ENCODE measurements at regions not wholly inside any gene's neighbourhood (a gene's known extent, or its start where the extent isn't known, plus 50 kb on each side); places are given as distances from the start of the nearest gene placed in this dataset.
"Not testable (repeated sequence)": the region's sequence is repeated elsewhere in the genome, so short reads cannot be mapped to it uniquely, and the experiment has no call there.

- TF ChIP-seq POLR2A (IDR thresholded peaks at IDR 0.05; ENCODE audit: low read depth, low read length); GATA2 (IDR thresholded peaks at IDR 0.05; ENCODE audit: insufficient read depth, insufficient read length, low read depth, low read length); CTCF (IDR thresholded peaks at IDR 0.05; ENCODE audit: extremely low read depth in 1 of 2, insufficient read depth in 1 of 2, low read depth in 1 of 2, low read length in 2 of 2); EZH2 (IDR thresholded peaks at IDR 0.05; ENCODE audit: borderline replicate concordance, low read depth, low read length, severe bottlenecking); POLR2AphosphoS5 (IDR thresholded peaks at IDR 0.05; ENCODE audit: insufficient read depth, low read depth, low read length); JUN (IDR thresholded peaks at IDR 0.05; ENCODE audit: borderline replicate concordance, insufficient read depth, insufficient read length, low read depth): not testable (repeated sequence)
These were observed 159.1 kb upstream of the NOTCH2NLA start for GRCh38 chr1:146387750-146388469.
